A549 (cell line): ENCODE measurements at regions not wholly inside any gene's neighbourhood (a gene's known extent, or its start where the extent isn't known, plus 50 kb on each side); places are given as distances from the start of the nearest gene placed in this dataset.

Experiments
- CTCF ChIP-seq: fragments of >200 bp; sonication (Bioruptor Twin); formaldehyde crosslinking; IDR thresholded peaks from 3 replicates; pipeline ENCODE4 v1.5.1; 2016
- KDM1A ChIP-seq: fragments of 200-600 bp; sonication (generic); IDR thresholded peaks from 2 replicates; pipeline ENCODE4 v1.6.1; 2016; ENCODE audit warnings: low read depth, mild to moderate bottlenecking
- MAX ChIP-seq: IDR thresholded peaks from 2 replicates; pipeline ENCODE4 v1.6.1; 2012
- POLR2A ChIP-seq: IDR thresholded peaks from 2 replicates; pipeline ENCODE4 v1.6.1; 2012; ENCODE audit warnings: mild to moderate bottlenecking, low read length
- SMC3 ChIP-seq: fragments of >200 bp; sonication (Bioruptor Twin); formaldehyde crosslinking; IDR thresholded peaks from 3 replicates; pipeline ENCODE4 v1.6.1; 2018; ENCODE audit warnings: inconsistent platforms
- TF ChIP-seq, protein P1 (sequence below): fragments of 250-450 bp; sonication (Bioruptor Pico); IDR thresholded peaks from 2 replicates; pipeline ENCODE4 v1.5.0; 2020; ENCODE audit warnings: low read depth, mild to moderate bottlenecking, moderate library complexity

- TF ChIP-seq KDM1A: no peak
- no peak for TF ChIP-seq POLR2A
- TF ChIP-seq SMC3: no peak
- TF ChIP-seq CTCF: no peak
- TF ChIP-seq, protein P1, sequence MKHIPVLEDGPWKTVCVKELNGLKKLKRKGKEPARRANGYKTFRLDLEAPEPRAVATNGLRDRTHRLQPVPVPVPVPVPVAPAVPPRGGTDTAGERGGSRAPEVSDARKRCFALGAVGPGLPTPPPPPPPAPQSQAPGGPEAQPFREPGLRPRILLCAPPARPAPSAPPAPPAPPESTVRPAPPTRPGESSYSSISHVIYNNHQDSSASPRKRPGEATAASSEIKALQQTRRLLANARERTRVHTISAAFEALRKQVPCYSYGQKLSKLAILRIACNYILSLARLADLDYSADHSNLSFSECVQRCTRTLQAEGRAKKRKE (CRISPR knock-in tag): no peak
- TF ChIP-seq MAX: no peak
Measured at GRCh38 chr13:104961246-104961645, 1574.2 kb downstream of the EFNB2 start.
